ENCODE measurements at regions not wholly inside any gene's neighbourhood (a gene's known extent, or its start where the extent isn't known, plus 50 kb on each side); places are given as distances from the start of the nearest gene placed in this dataset.

DNA sequence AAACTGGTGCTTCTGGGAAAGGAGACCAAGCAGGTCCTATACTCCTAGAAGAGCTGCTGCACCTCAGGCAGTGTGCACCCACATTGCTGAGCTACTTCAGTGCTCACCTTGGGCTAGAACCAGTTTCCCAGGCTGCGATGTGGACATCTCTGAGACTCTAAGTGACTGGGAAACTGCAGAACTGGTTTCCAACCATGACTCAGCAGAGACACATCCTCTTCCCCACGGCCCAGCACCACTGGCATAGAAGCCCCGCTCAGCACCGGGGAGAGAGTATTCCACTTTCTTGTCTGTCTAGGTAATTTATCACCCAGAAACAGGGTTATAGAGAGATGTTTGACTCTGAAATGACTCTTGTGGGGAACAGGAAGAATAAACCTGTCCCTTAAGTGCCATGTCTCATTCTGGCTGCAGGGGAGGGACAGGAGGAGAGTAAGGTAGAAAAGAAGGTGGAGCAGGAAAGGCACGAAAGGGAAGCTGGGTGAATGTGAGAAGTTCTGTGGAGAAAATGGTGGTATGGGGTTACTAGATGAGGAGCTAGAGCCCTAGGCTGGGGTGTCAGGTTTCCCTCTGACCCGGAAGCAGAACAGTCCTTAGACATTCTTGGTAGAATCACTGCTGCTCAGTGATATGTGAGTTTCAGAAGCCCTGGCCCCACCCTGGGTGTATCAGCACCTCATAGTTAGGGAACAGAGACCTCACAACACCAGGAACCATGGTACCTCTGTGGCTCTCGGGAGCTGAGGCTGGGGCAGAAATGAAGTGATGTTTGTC lies 340.4 kb upstream of the NCAM1 start:
- TF ChIP-seq, protein P1, sequence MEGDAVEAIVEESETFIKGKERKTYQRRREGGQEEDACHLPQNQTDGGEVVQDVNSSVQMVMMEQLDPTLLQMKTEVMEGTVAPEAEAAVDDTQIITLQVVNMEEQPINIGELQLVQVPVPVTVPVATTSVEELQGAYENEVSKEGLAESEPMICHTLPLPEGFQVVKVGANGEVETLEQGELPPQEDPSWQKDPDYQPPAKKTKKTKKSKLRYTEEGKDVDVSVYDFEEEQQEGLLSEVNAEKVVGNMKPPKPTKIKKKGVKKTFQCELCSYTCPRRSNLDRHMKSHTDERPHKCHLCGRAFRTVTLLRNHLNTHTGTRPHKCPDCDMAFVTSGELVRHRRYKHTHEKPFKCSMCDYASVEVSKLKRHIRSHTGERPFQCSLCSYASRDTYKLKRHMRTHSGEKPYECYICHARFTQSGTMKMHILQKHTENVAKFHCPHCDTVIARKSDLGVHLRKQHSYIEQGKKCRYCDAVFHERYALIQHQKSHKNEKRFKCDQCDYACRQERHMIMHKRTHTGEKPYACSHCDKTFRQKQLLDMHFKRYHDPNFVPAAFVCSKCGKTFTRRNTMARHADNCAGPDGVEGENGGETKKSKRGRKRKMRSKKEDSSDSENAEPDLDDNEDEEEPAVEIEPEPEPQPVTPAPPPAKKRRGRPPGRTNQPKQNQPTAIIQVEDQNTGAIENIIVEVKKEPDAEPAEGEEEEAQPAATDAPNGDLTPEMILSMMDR (IDR thresholded peaks at IDR 0.05; ENCODE audit: poor library complexity), result no peak
- TF ChIP-seq EZH2phosphoT487 (IDR thresholded peaks at IDR 0.05; ENCODE audit: low read depth, severe bottlenecking, unreplicated experiment), result no peak

Data from hepatocyte (in vitro differentiated cells).